ENCODE measurements at regions not wholly inside any gene's neighbourhood (a gene's known extent, or its start where the extent isn't known, plus 50 kb on each side); places are given as distances from the start of the nearest gene placed in this dataset.

DNA sequence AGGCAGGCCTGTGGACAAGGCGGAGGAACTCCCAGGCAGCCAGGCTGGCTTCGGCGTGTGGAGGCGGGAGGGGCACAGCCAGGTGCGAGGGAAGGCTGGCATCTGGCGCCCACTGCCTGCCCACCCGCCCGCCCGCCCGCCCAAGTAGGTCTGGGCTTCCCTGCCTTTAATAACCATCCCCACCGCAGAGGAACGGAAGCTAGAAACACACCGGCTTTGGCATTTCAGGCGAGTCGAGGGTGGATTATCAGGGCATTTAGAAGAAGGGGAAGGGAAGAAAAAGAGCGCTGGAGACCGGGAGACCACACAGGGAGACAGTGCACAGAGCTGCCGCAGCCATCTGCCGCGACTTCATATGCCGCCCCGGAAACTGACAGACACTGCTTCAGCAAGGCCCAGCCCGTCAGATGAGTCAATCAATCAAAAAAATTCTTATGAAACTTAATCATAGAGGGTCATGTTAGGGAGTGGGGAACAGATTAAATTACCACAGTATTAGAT, 199.7 kb downstream of the TSHZ3 start:
- ATAC-seq: no peak
- ChIA-PET POLR2A (no interaction called here), CTCF (interaction anchor here (0.9 to 1.6 kb wide), 3 partner anchors 10 to 18 kb away, joined by 3 to 4 read pairs (median 3); no protein-coding TSS in a partner anchor)
- FAIRE-seq: no peak
- no peak overlapping the region for H3K27ac ChIP-seq
- H3K4me2 ChIP-seq: no peak overlapping the region
- TF ChIP-seq ESRRA (IDR thresholded peaks at IDR 0.05; ENCODE audit: borderline replicate concordance, low read length): no peak
- TF ChIP-seq, protein P1, sequence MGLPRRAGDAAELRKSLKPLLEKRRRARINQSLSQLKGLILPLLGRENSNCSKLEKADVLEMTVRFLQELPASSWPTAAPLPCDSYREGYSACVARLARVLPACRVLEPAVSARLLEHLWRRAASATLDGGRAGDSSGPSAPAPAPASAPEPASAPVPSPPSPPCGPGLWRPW (IDR thresholded peaks at IDR 0.05): no peak
- no peak for TF ChIP-seq BHLHE40 (IDR thresholded peaks at IDR 0.05; ENCODE audit: low read depth, low read length)
- TF ChIP-seq, protein P2, sequence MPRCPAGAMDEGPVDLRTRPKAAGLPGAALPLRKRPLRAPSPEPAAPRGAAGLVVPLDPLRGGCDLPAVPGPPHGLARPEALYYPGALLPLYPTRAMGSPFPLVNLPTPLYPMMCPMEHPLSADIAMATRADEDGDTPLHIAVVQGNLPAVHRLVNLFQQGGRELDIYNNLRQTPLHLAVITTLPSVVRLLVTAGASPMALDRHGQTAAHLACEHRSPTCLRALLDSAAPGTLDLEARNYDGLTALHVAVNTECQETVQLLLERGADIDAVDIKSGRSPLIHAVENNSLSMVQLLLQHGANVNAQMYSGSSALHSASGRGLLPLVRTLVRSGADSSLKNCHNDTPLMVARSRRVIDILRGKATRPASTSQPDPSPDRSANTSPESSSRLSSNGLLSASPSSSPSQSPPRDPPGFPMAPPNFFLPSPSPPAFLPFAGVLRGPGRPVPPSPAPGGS (IDR thresholded peaks at IDR 0.05): no peak
- no peak for TF ChIP-seq TP53 (CRISPR knock-in tag; IDR thresholded peaks at IDR 0.05)
- no peak for TF ChIP-seq RNF2 (IDR thresholded peaks at IDR 0.05; ENCODE audit: borderline replicate concordance, low read depth)
- no peak for TF ChIP-seq ZSCAN20 (CRISPR knock-in tag; IDR thresholded peaks at IDR 0.05)
- no peak for TF ChIP-seq FOSB (CRISPR knock-in tag; IDR thresholded peaks at IDR 0.05)
- TF ChIP-seq, protein P3, sequence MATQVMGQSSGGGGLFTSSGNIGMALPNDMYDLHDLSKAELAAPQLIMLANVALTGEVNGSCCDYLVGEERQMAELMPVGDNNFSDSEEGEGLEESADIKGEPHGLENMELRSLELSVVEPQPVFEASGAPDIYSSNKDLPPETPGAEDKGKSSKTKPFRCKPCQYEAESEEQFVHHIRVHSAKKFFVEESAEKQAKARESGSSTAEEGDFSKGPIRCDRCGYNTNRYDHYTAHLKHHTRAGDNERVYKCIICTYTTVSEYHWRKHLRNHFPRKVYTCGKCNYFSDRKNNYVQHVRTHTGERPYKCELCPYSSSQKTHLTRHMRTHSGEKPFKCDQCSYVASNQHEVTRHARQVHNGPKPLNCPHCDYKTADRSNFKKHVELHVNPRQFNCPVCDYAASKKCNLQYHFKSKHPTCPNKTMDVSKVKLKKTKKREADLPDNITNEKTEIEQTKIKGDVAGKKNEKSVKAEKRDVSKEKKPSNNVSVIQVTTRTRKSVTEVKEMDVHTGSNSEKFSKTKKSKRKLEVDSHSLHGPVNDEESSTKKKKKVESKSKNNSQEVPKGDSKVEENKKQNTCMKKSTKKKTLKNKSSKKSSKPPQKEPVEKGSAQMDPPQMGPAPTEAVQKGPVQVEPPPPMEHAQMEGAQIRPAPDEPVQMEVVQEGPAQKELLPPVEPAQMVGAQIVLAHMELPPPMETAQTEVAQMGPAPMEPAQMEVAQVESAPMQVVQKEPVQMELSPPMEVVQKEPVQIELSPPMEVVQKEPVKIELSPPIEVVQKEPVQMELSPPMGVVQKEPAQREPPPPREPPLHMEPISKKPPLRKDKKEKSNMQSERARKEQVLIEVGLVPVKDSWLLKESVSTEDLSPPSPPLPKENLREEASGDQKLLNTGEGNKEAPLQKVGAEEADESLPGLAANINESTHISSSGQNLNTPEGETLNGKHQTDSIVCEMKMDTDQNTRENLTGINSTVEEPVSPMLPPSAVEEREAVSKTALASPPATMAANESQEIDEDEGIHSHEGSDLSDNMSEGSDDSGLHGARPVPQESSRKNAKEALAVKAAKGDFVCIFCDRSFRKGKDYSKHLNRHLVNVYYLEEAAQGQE (IDR thresholded peaks at IDR 0.05): no peak
- TF ChIP-seq KDM5A (IDR thresholded peaks at IDR 0.05): no peak
- TF ChIP-seq HDAC2 (IDR thresholded peaks at IDR 0.05): no peak
- TF ChIP-seq FOSL2 (IDR thresholded peaks at IDR 0.05): no peak
- no peak for TF ChIP-seq FOSL2 (CRISPR knock-in tag; IDR thresholded peaks at IDR 0.05)
- no peak for TF ChIP-seq NPAS2 (CRISPR knock-in tag; IDR thresholded peaks at IDR 0.05; ENCODE audit: borderline replicate concordance)
- TF ChIP-seq HEYL (CRISPR knock-in tag; IDR thresholded peaks at IDR 0.05): no peak
- TF ChIP-seq MAFK (IDR thresholded peaks at IDR 0.05; ENCODE audit: partially characterized antibody): no peak
- TF ChIP-seq JUN (IDR thresholded peaks at IDR 0.05): no peak
- H3K4me1 ChIP-seq: no peaks in the 10 kb centered on the region
- H3K4me3 ChIP-seq: no peak overlapping the region
- 67% methylated on average over 22 of the region's 23 CpGs for WGBS (ENCODE audit: missing lambda C conversion rate)
- no peak for DNase-seq (ENCODE audit: low read depth in 1 of 2, low spot score in 1 of 2)
- no peaks in the 10 kb centered on the region for H3K9me3 ChIP-seq

DNA sequence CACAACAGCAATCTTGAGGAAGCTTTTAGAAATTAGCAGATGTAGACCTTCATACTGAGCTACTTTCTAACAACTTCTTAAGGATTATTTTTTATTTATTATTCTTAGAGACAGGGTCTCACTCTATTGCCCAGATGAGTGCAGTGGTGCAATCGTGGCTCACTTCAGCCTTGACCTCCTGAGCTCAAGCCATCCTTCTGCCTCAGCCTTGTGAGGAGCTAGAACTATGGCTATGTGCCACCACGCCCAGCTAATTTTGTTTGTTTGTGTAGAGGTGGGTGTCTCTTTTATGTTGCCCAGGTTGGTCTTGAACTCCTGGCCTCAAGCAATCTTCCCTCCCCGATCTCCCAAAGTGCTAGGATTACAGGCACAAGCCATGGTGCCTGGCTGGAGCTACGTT, 200.6 kb downstream of the TSHZ3 start:
- no peak overlapping the region for H3K27ac ChIP-seq
- H3K4me2 ChIP-seq: no peak overlapping the region
- DNase-seq (ENCODE audit: low read depth in 1 of 2, low spot score in 1 of 2) (no peak), FAIRE-seq (no peak), ATAC-seq (no peak)
- no peaks in the 10 kb centered on the region for H3K9me3 ChIP-seq
- TF ChIP-seq CEBPB (IDR thresholded peaks at IDR 0.05): no peak
- 7% methylated on average over 4 of the region's 4 CpGs for whole genome bisulfite sequencing (ENCODE audit: missing lambda C conversion rate)
- no peaks in the 10 kb centered on the region for H3K4me1 ChIP-seq
- H3K4me3 ChIP-seq: no peak overlapping the region
- POLR2A ChIA-PET: no interaction called here
- CTCF ChIA-PET: interaction anchor here (0.9 to 1.6 kb wide), 3 partner anchors 11 to 19 kb away, joined by 3 to 4 read pairs (median 3); no protein-coding TSS in a partner anchor

DNA sequence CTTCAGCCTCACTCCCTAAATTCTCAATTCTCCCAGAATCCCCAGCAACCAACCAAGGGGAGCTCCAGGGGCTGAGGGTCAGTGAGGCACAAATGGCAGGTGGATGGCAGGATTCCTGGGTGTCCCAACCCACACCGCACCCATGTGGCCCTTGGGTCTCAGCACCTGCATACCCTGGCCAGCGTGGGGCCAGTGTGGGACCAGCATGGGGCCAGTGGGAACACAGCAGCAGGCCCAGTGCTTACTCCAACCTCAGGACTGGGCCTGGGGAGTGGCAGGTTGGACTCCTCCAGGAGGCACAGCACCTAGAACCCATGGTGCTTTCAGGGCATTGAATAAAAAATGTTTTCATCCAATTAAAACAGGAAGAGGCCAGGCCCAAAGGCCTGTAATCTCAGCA, 202.0 kb downstream of the TSHZ3 start:
- 28% methylated on average over 2 of the region's 2 CpGs for WGBS (ENCODE audit: missing lambda C conversion rate)
- Histone ChIP-seq H3K9me3 (no peaks in the 10 kb centered on the region), H3K4me2 (no peak overlapping the region), H3K4me1 (no peaks in the 10 kb centered on the region), H3K4me3 (no peak overlapping the region), H3K27ac (no peak overlapping the region)
- POLR2A ChIA-PET: no interaction called here
- CTCF ChIA-PET: interaction anchor here (1.5 kb wide), 1 partner anchor 10 kb away, joined by 4 read pairs; no protein-coding TSS in a partner anchor
- ATAC-seq (no peak), DNase-seq (ENCODE audit: low read depth in 1 of 2, low spot score in 1 of 2) (no peak), FAIRE-seq (no peak)
- TF ChIP-seq CHD4 (IDR thresholded peaks at IDR 0.05; ENCODE audit: borderline replicate concordance) (no peak), RCOR1 (IDR thresholded peaks at IDR 0.05; ENCODE audit: low read depth, low read length) (no peak), ZNF302 (CRISPR knock-in tag; IDR thresholded peaks at IDR 0.05) (no peak), NPAS2 (CRISPR knock-in tag; IDR thresholded peaks at IDR 0.05; ENCODE audit: borderline replicate concordance) (no peak), JUN (IDR thresholded peaks at IDR 0.05) (no peak), FOSL2 (IDR thresholded peaks at IDR 0.05) (no peak), FOSL2 (CRISPR knock-in tag; IDR thresholded peaks at IDR 0.05) (no peak), SMC3 (IDR thresholded peaks at IDR 0.05) (no peak), HOXB13 (CRISPR knock-in tag; IDR thresholded peaks at IDR 0.05; ENCODE audit: low read depth) (no peak), CBX8 (IDR thresholded peaks at IDR 0.05) (no peak), POLR2A (IDR thresholded peaks at IDR 0.05; ENCODE audit: low read length) (no peak), CEBPB (IDR thresholded peaks at IDR 0.05) (no peak)
- TF ChIP-seq, protein P3 (IDR thresholded peaks at IDR 0.05): no peak
- TF ChIP-seq, protein P4, sequence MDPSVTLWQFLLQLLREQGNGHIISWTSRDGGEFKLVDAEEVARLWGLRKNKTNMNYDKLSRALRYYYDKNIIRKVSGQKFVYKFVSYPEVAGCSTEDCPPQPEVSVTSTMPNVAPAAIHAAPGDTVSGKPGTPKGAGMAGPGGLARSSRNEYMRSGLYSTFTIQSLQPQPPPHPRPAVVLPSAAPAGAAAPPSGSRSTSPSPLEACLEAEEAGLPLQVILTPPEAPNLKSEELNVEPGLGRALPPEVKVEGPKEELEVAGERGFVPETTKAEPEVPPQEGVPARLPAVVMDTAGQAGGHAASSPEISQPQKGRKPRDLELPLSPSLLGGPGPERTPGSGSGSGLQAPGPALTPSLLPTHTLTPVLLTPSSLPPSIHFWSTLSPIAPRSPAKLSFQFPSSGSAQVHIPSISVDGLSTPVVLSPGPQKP (IDR thresholded peaks at IDR 0.05; ENCODE audit: low read depth, low read length): no peak
